ENCODE measurements at regions not wholly inside any gene's neighbourhood (a gene's known extent, or its start where the extent isn't known, plus 50 kb on each side); places are given as distances from the start of the nearest gene placed in this dataset.

DNA sequence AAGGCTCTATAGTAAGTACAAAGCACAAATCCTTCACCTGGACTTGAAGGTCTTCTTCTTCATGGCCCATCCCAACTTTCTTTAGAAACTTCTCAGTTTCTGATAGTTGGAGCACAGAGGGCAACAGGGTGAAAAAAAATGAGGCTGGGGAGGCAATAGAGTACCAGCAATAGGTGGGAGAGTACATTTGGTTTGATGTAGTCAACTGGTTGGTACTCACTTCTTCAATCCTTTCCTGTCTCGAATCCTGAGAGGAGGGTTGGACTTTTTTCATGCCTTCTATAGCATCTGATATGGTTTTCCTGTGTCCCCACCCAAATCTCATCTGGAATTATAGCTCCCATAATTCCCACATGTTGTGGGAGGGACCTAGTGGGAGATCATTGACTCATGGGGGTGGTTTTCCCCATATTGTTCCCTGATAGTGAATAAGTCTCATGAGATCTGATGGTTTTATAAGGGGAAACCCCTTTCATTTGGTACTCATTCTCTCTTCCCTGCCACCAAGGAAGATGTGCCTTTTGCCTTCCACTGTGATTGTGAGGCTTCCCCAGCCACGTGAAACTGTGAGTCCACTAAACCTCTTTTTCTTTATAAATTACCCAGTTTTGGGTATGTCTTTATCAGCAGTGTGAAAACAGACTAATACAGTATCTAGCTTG lies 75.9 kb upstream of the LCLAT1 start:
- peaks cover 21% of the 10 kb centered on the region for H3K4me1 ChIP-seq (ENCODE audit: insufficient read depth, low read length)
- FAIRE-seq: no peak
- no peak overlapping the region for H3K9ac ChIP-seq (ENCODE audit: low read length)
- H3K27ac ChIP-seq (ENCODE audit: low read depth, low read length): no peak overlapping the region
- H3K36me3 Mint-ChIP-seq (ENCODE audit: low read depth, unreplicated experiment): no peaks in the 10 kb centered on the region
- H3K4me3 ChIP-seq (ENCODE audit: insufficient read depth, low read depth, low read length): no peak overlapping the region
- no peaks in the 10 kb centered on the region for H3K79me2 ChIP-seq (ENCODE audit: insufficient read depth, low read length)
- peaks cover 2% of the 10 kb centered on the region for H3K27me3 Mint-ChIP-seq (ENCODE audit: low read depth, unreplicated experiment)
- no peak overlapping the region for H2AFZ ChIP-seq (ENCODE audit: low read depth, low read length)
- H3K36me3 ChIP-seq (ENCODE audit: insufficient read depth, low read length): no peaks in the 10 kb centered on the region
- no peak for TF ChIP-seq EZH2 (IDR thresholded peaks at IDR 0.05; ENCODE audit: insufficient read depth, low read length)
- TF ChIP-seq, protein P1, sequence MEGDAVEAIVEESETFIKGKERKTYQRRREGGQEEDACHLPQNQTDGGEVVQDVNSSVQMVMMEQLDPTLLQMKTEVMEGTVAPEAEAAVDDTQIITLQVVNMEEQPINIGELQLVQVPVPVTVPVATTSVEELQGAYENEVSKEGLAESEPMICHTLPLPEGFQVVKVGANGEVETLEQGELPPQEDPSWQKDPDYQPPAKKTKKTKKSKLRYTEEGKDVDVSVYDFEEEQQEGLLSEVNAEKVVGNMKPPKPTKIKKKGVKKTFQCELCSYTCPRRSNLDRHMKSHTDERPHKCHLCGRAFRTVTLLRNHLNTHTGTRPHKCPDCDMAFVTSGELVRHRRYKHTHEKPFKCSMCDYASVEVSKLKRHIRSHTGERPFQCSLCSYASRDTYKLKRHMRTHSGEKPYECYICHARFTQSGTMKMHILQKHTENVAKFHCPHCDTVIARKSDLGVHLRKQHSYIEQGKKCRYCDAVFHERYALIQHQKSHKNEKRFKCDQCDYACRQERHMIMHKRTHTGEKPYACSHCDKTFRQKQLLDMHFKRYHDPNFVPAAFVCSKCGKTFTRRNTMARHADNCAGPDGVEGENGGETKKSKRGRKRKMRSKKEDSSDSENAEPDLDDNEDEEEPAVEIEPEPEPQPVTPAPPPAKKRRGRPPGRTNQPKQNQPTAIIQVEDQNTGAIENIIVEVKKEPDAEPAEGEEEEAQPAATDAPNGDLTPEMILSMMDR (IDR thresholded peaks at IDR 0.05; ENCODE audit: insufficient read depth, low read depth, low read length): no peak
- H3K9me3 Mint-ChIP-seq (ENCODE audit: unreplicated experiment): no peaks in the 10 kb centered on the region
- no peak for DNase-seq (ENCODE audit: low read depth)
- no peak overlapping the region for H3K4me3 Mint-ChIP-seq (ENCODE audit: unreplicated experiment)
- H3K27ac Mint-ChIP-seq (ENCODE audit: unreplicated experiment): no peak overlapping the region
- H3K4me2 ChIP-seq (ENCODE audit: low read length): no peak overlapping the region
- no peaks in the 10 kb centered on the region for H3K9me3 ChIP-seq (ENCODE audit: insufficient read depth, low read depth, low read length)
- H3K4me1 Mint-ChIP-seq (ENCODE audit: low read depth, unreplicated experiment): peaks cover 13% of the 10 kb centered on the region
- no peaks in the 10 kb centered on the region for H3K27me3 ChIP-seq (ENCODE audit: insufficient read depth, low read length)
- no peaks in the 10 kb centered on the region for H4K20me1 ChIP-seq (ENCODE audit: insufficient read depth, low read length)

DNA sequence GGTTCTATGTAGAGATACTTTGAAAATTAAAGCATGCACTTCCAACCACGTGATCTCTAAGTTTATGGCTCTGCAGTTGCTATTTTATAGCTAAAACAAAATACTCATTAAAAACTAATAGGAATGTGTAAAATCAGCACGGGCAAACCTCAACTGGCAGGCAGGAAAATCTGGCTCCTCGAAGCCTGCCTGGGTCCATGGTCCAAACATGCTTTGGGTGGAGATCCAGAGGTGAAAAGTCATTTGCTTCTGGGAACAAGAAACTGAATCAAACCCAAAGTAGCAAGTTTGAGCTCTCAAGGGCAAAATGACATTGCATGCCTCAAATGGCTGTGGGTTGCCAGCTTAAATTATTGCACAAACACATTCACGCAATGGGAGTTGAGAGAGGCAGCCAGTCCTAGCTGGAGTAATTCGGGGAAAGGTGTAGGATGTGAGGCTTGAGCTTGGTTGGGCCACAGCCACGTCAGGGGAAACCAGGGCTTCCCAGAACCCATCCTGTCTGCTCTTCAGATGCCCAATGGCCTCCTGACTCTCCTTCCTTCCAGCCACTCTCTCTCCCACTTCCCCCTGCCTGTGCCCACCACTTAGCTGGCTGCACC lies 75.2 kb upstream of the LCLAT1 start:
- no peak overlapping the region for H3K27ac ChIP-seq (ENCODE audit: low read depth, low read length)
- no peaks in the 10 kb centered on the region for H3K36me3 ChIP-seq (ENCODE audit: insufficient read depth, low read length)
- H3K9me3 ChIP-seq (ENCODE audit: insufficient read depth, low read depth, low read length): no peaks in the 10 kb centered on the region
- H3K79me2 ChIP-seq (ENCODE audit: insufficient read depth, low read length): no peaks in the 10 kb centered on the region
- no peak overlapping the region for H3K4me3 ChIP-seq (ENCODE audit: insufficient read depth, low read depth, low read length)
- peaks cover 14% of the 10 kb centered on the region for H3K4me1 ChIP-seq (ENCODE audit: insufficient read depth, low read length)
- H3K9ac ChIP-seq (ENCODE audit: low read length): no peak overlapping the region
- DNase-seq (ENCODE audit: low read depth) (no peak), FAIRE-seq (peak; percentile 75)
- Mint-ChIP-seq H3K27me3 (ENCODE audit: low read depth, unreplicated experiment) (peaks cover 2% of the 10 kb centered on the region), H3K4me1 (ENCODE audit: low read depth, unreplicated experiment) (peaks cover 10% of the 10 kb centered on the region), H3K9me3 (ENCODE audit: unreplicated experiment) (no peaks in the 10 kb centered on the region), H3K27ac (ENCODE audit: unreplicated experiment) (no peak overlapping the region), H3K4me3 (ENCODE audit: unreplicated experiment) (no peak overlapping the region), H3K36me3 (ENCODE audit: low read depth, unreplicated experiment) (no peaks in the 10 kb centered on the region)
- TF ChIP-seq, protein P1 (IDR thresholded peaks at IDR 0.05; ENCODE audit: insufficient read depth, low read depth, low read length): no peak
- TF ChIP-seq EZH2 (IDR thresholded peaks at IDR 0.05; ENCODE audit: insufficient read depth, low read length): no peak
- H4K20me1 ChIP-seq (ENCODE audit: insufficient read depth, low read length): no peaks in the 10 kb centered on the region
- no peak overlapping the region for H2AFZ ChIP-seq (ENCODE audit: low read depth, low read length)
- no peaks in the 10 kb centered on the region for H3K27me3 ChIP-seq (ENCODE audit: insufficient read depth, low read length)
- H3K4me2 ChIP-seq (ENCODE audit: low read length): no peak overlapping the region

DNA sequence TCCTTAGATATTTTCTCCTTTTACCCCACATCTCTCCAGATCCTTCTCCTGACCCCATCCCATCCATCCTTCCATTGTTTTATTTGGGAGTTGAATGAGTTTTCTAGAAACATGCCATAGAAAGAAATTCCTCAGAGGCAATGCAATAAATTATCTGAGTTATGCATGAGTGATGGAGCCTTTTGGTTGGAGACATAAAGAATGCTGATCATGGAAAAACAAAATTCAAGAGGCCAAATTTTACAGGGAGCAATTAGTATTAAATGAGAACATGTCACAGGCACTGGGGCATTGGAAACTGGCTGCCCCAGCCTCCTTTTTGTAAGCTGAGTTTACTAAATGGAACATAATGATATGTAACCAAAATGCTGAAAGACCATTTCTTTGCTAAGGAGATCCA lies 74.2 kb upstream of the LCLAT1 start:
- peaks cover 10% of the 10 kb centered on the region for H3K4me1 Mint-ChIP-seq (ENCODE audit: low read depth, unreplicated experiment)
- no peak overlapping the region for H3K27ac Mint-ChIP-seq (ENCODE audit: unreplicated experiment)
- Histone ChIP-seq H3K9ac (ENCODE audit: low read length) (no peak overlapping the region), H3K27ac (ENCODE audit: low read depth, low read length) (peak overlapping the region; percentile 69), H3K27me3 (ENCODE audit: insufficient read depth, low read length) (no peaks in the 10 kb centered on the region), H4K20me1 (ENCODE audit: insufficient read depth, low read length) (no peaks in the 10 kb centered on the region), H3K4me1 (ENCODE audit: insufficient read depth, low read length) (peaks cover 7% of the 10 kb centered on the region), H3K4me2 (ENCODE audit: low read length) (no peak overlapping the region), H3K4me3 (ENCODE audit: insufficient read depth, low read depth, low read length) (no peak overlapping the region), H3K36me3 (ENCODE audit: insufficient read depth, low read length) (no peaks in the 10 kb centered on the region), H3K9me3 (ENCODE audit: insufficient read depth, low read depth, low read length) (no peaks in the 10 kb centered on the region), H3K79me2 (ENCODE audit: insufficient read depth, low read length) (no peaks in the 10 kb centered on the region), H2AFZ (ENCODE audit: low read depth, low read length) (no peak overlapping the region)
- TF ChIP-seq, protein P1 (IDR thresholded peaks at IDR 0.05; ENCODE audit: insufficient read depth, low read depth, low read length): no peak
- no peak for TF ChIP-seq EZH2 (IDR thresholded peaks at IDR 0.05; ENCODE audit: insufficient read depth, low read length)
- DNase-seq (ENCODE audit: low read depth) (peak; percentile 25), FAIRE-seq (no peak)
- no peaks in the 10 kb centered on the region for H3K9me3 Mint-ChIP-seq (ENCODE audit: unreplicated experiment)
- peaks cover 2% of the 10 kb centered on the region for H3K27me3 Mint-ChIP-seq (ENCODE audit: low read depth, unreplicated experiment)
- no peaks in the 10 kb centered on the region for H3K36me3 Mint-ChIP-seq (ENCODE audit: low read depth, unreplicated experiment)
- no peak overlapping the region for H3K4me3 Mint-ChIP-seq (ENCODE audit: unreplicated experiment)

All from astrocyte (in vitro differentiated cells and primary cell).